ENCODE measurements at regions not wholly inside any gene's neighbourhood (a gene's known extent, or its start where the extent isn't known, plus 50 kb on each side); places are given as distances from the start of the nearest gene placed in this dataset.
A peak's percentile ranks its signal among the peaks of the same experiment; 100 is the strongest.

GRCh38 chr20:60459212-60459611 lies 501.0 kb downstream of the CDH26 start:
- ATAC-seq (peak in 1 of 4 donors; percentile 60), DNase-seq (no peak)
- TF ChIP-seq CTCF (IDR thresholded peaks at IDR 0.05), result no peak
- Histone ChIP-seq H3K4me1 (no peaks in the 10 kb centered on the region), H3K4me3 (no peak overlapping the region), H3K9me3 (no peaks in the 10 kb centered on the region), H3K27ac (no peak overlapping the region), H3K36me3 (ENCODE audit: insufficient read depth in 1 of 2, low read depth in 1 of 2) (no peaks in the 10 kb centered on the region), H3K27me3 (ENCODE audit: insufficient read depth in 3 of 3, low read length in 2 of 3) (no peaks in the 10 kb centered on the region)
- 53 to 70% (median 54%) methylated on average over 3 of the region's 3 CpGs for WGBS, 3 donors
- intact Hi-C loops (cut with DNase I), result loop anchor here in 1 of 2 donors (10.0 kb wide), 1 partner anchor 404 kb away; no protein-coding TSS in a partner anchor

- TF ChIP-seq CTCF (IDR thresholded peaks at IDR 0.05), result no peak
- WGBS, 3 donors, result 95 to 96% (median 96%) methylated on average over 2 of the region's 2 CpGs
Measured at GRCh38 chr20:60461993-60462392, 503.8 kb downstream of the CDH26 start.

GRCh38 chr20:60463798-60464197 lies 505.6 kb downstream of the CDH26 start:
- no peaks in the 10 kb centered on the region for H3K36me3 ChIP-seq (ENCODE audit: insufficient read depth in 1 of 2, low read depth in 1 of 2)
- H3K27ac ChIP-seq, result no peak overlapping the region
- ATAC-seq, result no peak
- no peaks in the 10 kb centered on the region for H3K27me3 ChIP-seq (ENCODE audit: insufficient read depth in 3 of 3, low read length in 2 of 3)
- H3K9me3 ChIP-seq, result no peaks in the 10 kb centered on the region
- no peak overlapping the region for H3K4me3 ChIP-seq
- intact Hi-C loops (cut with DNase I), result no loop called here
- TF ChIP-seq CTCF (IDR thresholded peaks at IDR 0.05), result no peak
- no peak for DNase-seq
- no peaks in the 10 kb centered on the region for H3K4me1 ChIP-seq
- WGBS, 3 donors, result 66 to 76% (median 69%) methylated on average over 2 of the region's 2 CpGs

More at GRCh38 chr20:60461993-60462392, 503.8 kb downstream of the CDH26 start:
- no peak for DNase-seq
- Histone ChIP-seq H3K4me3 (no peak overlapping the region), H3K27ac (no peak overlapping the region), H3K27me3 (ENCODE audit: insufficient read depth in 3 of 3, low read length in 2 of 3) (no peaks in the 10 kb centered on the region), H3K9me3 (no peaks in the 10 kb centered on the region), H3K36me3 (ENCODE audit: insufficient read depth in 1 of 2, low read depth in 1 of 2) (no peaks in the 10 kb centered on the region), H3K4me1 (no peaks in the 10 kb centered on the region)
- intact Hi-C loops (cut with DNase I), result no loop called here
- no peak for ATAC-seq

- no peak overlapping the region for H3K4me3 ChIP-seq
- H3K9me3 ChIP-seq, result no peaks in the 10 kb centered on the region
- intact Hi-C loops (cut with DNase I), result no loop called here
- no peak overlapping the region for H3K27ac ChIP-seq
- no peaks in the 10 kb centered on the region for H3K36me3 ChIP-seq (ENCODE audit: insufficient read depth in 1 of 2, low read depth in 1 of 2)
- ATAC-seq, result no peak
- 90 to 94% (median 90%) methylated on average over 8 of the region's 8 CpGs for WGBS, 3 donors
- no peaks in the 10 kb centered on the region for H3K4me1 ChIP-seq
- DNase-seq, result no peak
- no peak for TF ChIP-seq CTCF (IDR thresholded peaks at IDR 0.05)
- H3K27me3 ChIP-seq (ENCODE audit: insufficient read depth in 3 of 3, low read length in 2 of 3), result no peaks in the 10 kb centered on the region
Measured at GRCh38 chr20:60465439-60465838, 507.2 kb downstream of the CDH26 start.

GRCh38 chr20:60465993-60466686 lies 507.9 kb downstream of the CDH26 start:
- WGBS, 3 donors, result 64 to 81% (median 79%) methylated on average over 8 of the region's 8 CpGs
- TF ChIP-seq CTCF (IDR thresholded peaks at IDR 0.05), result no peak
- no peak for DNase-seq
- Histone ChIP-seq H3K4me3 (no peak overlapping the region), H3K9me3 (no peaks in the 10 kb centered on the region), H3K27me3 (ENCODE audit: insufficient read depth in 3 of 3, low read length in 2 of 3) (no peaks in the 10 kb centered on the region), H3K4me1 (no peaks in the 10 kb centered on the region), H3K36me3 (ENCODE audit: insufficient read depth in 1 of 2, low read depth in 1 of 2) (no peaks in the 10 kb centered on the region), H3K27ac (no peak overlapping the region)
- intact Hi-C loops (cut with DNase I), result no loop called here
- no peak for ATAC-seq
